GM21528 (cell line): ENCODE measurements at regions not wholly inside any gene's neighbourhood (a gene's known extent, or its start where the extent isn't known, plus 50 kb on each side); places are given as distances from the start of the nearest gene placed in this dataset.
"Not testable (repeated sequence)": the region's sequence is repeated elsewhere in the genome, so short reads cannot be mapped to it uniquely, and the experiment has no call there.

Experiments
- ATAC-seq: cut with Tn5 transposase; IDR thresholded peaks from one replicate; pipeline ENCODE4 v1.9.1; 2021; ENCODE audit warnings: mild to moderate bottlenecking, moderate library complexity; ENCODE audit not compliant: unreplicated experiment, low FRiP score

- ATAC-seq, result no peak
Measured at GRCh38 chrX:56125946-56126345, 106.2 kb upstream of the KLF8 start.

- no peak for ATAC-seq
Measured at GRCh38 chrX:56130031-56130430, 102.1 kb upstream of the KLF8 start.

GRCh38 chrX:56130436-56130835 is 101.7 kb upstream of the KLF8 start:
- ATAC-seq, result no peak

- not testable (repeated sequence) for ATAC-seq
Measured at GRCh38 chrX:56164135-56164534, 68.0 kb upstream of the KLF8 start.
